Natural killer cell treated with Interleukin-12 subunit alpha and Interleukin-12 subunit beta and Interleukin-15 and Interleukin-18, amount 100 ng/mL, for 72 hours (primary cell): ENCODE measurements at regions not wholly inside any gene's neighbourhood (a gene's known extent, or its start where the extent isn't known, plus 50 kb on each side); places are given as distances from the start of the nearest gene placed in this dataset.

Source experiments
- ATAC-seq, 2 donors: fragments of 150-1000 bp; cut with Tn5 transposase in 1 of 2; sonication (Bioruptor Pico), chemical (Tn5 transposase) in 1 of 2; 2 replicates each; pipeline ENCODE4 v1.10.0; 2021
- DNase-seq: peaks from one replicate; pipeline ENCODE4 v3.0.0; 2022; ENCODE audit warnings: low spot score
- H3K27ac Mint-ChIP-seq, 2 donors: 1 replicate in 1 of 2; 2 replicates in 1 of 2; pipeline ENCODE4 v1.8.0; 2022; ENCODE audit warnings: mixed read lengths in 2 of 2, mild to moderate bottlenecking in 1 of 2, moderate library complexity in 1 of 2
- H3K27me3 Mint-ChIP-seq, 2 donors: 1 replicate in 1 of 2; 2 replicates in 1 of 2; pipeline ENCODE4 v1.8.0; 2022; ENCODE audit warnings: mixed read lengths in 2 of 2
- H3K36me3 Mint-ChIP-seq: one replicate; pipeline ENCODE4 v1.8.0; 2022; ENCODE audit warnings: mixed read lengths
- H3K4me1 Mint-ChIP-seq, 2 donors: 1 replicate in 1 of 2; 2 replicates in 1 of 2; pipeline ENCODE4 v1.8.0; 2022; ENCODE audit warnings: low read depth in 2 of 2, mixed read lengths in 2 of 2, mild to moderate bottlenecking in 1 of 2
- H3K4me3 Mint-ChIP-seq: one replicate; pipeline ENCODE4 v1.8.0; 2022; ENCODE audit warnings: mixed read lengths
- H3K9me3 Mint-ChIP-seq: 2 replicates; pipeline ENCODE4 v1.8.0; 2022; ENCODE audit warnings: mixed read lengths

DNA sequence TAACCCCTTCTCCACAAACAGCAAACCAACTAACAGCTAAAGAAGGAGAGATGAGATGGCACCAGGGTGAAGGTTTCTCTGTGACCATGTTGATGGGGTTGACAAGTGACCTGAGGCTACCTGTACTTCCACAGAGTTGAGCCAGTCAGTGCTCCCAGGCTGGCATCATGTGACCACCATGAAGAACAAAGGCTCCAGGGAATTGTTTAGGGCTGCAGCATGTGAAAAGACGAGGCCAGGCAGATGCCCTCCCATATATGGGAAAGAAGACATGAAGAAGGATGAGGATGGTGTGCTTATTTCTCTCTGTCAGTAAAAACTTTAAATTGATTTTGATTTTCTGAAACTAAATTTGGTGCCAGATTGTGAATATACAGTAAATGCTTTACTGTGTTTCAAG is 220.6 kb downstream of the OLFM4 start:
- Mint-ChIP-seq H3K27ac (no peak overlapping the region), H3K9me3 (no peaks in the 10 kb centered on the region)
- no peak for ATAC-seq

DNA sequence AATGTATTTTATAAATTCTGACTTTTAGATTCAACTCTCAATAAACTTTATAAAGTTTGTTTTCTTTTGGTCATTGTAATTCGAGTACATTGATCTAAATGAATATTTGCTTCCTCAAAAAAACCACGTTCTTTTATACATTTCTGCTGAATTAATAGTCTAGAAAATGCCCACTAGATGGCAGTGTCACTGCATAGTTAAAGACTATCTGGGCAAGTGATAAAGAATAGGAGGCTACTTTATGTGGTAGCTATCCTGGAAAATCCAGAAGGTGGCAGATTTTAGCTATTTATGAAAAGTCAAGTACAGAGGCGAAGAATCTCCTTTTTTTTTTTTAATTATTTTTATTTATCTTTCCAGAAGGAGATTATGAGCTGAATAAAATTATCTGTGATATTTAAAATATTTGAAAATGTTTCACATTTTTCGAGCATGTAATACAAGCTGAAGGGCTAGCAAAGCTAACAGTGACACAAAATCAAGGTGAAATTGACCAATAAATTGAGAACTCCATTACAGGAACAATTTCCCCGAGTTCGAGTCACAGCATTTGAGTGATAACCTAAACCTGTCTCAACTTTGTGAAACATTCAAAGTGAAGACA is 221.8 kb downstream of the OLFM4 start:
- DNase-seq (no peak), ATAC-seq (no peak)
- no peaks in the 10 kb centered on the region for H3K36me3 Mint-ChIP-seq
- H3K27ac Mint-ChIP-seq = no peak overlapping the region
- H3K4me1 Mint-ChIP-seq = no peaks in the 10 kb centered on the region
- no peak overlapping the region for H3K4me3 Mint-ChIP-seq
- peaks cover 0 to 6% of the 10 kb centered on the region in 2 donors for H3K27me3 Mint-ChIP-seq
- H3K9me3 Mint-ChIP-seq = no peaks in the 10 kb centered on the region

More for the DNA sequence above, 220.6 kb downstream of the OLFM4 start:
- no peak for DNase-seq
- Mint-ChIP-seq H3K4me1 (no peaks in the 10 kb centered on the region), H3K4me3 (no peak overlapping the region), H3K27me3 (peaks cover 0 to 6% of the 10 kb centered on the region in 2 donors), H3K36me3 (no peaks in the 10 kb centered on the region)

DNA sequence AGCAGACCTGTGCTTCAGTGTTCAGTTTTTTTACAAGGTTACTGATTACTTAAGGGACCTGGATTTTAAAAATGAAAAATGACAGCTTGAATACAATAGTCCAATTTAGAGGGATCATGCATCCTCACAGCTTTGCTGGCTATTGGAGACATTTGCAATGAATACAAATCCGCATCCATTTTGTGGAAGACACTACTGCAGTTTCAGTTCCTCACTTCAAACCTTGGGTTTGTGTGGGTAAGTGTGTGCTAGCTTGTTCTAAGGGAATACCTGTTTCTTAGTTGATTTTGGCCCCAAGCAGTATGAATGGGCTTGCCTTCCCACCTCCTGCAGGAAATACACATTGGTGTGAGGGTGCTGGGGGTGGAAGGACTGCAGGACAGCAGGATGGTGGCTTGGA is 222.4 kb downstream of the OLFM4 start:
- Mint-ChIP-seq H3K4me1 (no peaks in the 10 kb centered on the region), H3K36me3 (no peaks in the 10 kb centered on the region), H3K4me3 (no peak overlapping the region), H3K9me3 (no peaks in the 10 kb centered on the region), H3K27ac (no peak overlapping the region), H3K27me3 (peaks cover 0 to 6% of the 10 kb centered on the region in 2 donors)
- no peak for DNase-seq
- ATAC-seq = no peak

DNA sequence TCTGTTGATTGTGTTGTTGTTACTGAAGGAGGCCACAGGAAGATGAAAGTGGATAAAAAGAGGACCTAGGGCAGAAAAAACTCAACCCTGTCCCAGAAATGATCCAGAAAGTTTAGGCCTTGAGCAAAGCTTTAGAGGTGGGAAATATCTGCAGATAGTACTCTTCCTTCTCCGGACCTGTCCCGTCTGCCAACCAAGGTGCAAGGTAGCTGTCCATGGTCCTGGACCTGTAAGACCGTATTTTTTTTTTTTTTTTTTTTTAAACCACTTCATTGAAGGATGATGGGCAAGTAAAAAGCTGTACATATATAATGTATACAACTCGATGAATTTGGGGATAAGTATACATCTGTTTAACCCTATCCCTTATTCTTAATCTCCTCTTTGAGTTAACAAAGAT is 225.9 kb downstream of the OLFM4 start:
- Mint-ChIP-seq H3K4me3 (no peak overlapping the region), H3K36me3 (no peaks in the 10 kb centered on the region), H3K27me3 (no peaks in the 10 kb centered on the region), H3K27ac (no peak overlapping the region), H3K4me1 (no peaks in the 10 kb centered on the region), H3K9me3 (no peaks in the 10 kb centered on the region)
- ATAC-seq (no peak), DNase-seq (no peak)

- H3K27ac Mint-ChIP-seq = no peak overlapping the region
- H3K4me3 Mint-ChIP-seq = no peak overlapping the region
- DNase-seq (no peak), ATAC-seq (no peak)
- H3K36me3 Mint-ChIP-seq = no peaks in the 10 kb centered on the region
- no peaks in the 10 kb centered on the region for H3K27me3 Mint-ChIP-seq
- H3K9me3 Mint-ChIP-seq = no peaks in the 10 kb centered on the region
- H3K4me1 Mint-ChIP-seq = no peaks in the 10 kb centered on the region
These were observed 227.2 kb downstream of the OLFM4 start for GRCh38 chr13:53255795-53256194.

DNA sequence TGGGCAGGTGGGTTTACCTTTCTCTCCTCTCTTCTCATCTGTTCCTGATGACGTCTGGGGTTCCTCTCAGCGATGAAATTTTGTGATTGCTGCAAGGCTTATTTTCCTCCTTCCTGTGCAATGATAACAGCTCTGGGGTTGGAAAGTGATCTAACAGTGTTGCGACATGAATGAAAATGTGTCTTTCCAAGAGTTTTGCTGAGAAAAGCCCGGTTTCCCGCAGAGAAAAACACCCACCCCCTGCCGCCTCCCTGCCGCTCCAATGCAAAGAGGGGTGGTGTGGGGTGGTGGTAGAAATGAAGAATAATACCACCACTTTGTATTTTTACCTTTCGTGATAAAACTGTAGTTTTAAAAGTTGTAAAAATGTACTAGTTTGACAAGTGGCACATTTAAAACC is 232.0 kb downstream of the OLFM4 start:
- Mint-ChIP-seq H3K27me3 (no peaks in the 10 kb centered on the region), H3K36me3 (no peaks in the 10 kb centered on the region), H3K4me1 (no peaks in the 10 kb centered on the region), H3K9me3 (peaks cover 7% of the 10 kb centered on the region), H3K27ac (no peak overlapping the region), H3K4me3 (no peak overlapping the region)
- DNase-seq (no peak), ATAC-seq (no peak)

DNA sequence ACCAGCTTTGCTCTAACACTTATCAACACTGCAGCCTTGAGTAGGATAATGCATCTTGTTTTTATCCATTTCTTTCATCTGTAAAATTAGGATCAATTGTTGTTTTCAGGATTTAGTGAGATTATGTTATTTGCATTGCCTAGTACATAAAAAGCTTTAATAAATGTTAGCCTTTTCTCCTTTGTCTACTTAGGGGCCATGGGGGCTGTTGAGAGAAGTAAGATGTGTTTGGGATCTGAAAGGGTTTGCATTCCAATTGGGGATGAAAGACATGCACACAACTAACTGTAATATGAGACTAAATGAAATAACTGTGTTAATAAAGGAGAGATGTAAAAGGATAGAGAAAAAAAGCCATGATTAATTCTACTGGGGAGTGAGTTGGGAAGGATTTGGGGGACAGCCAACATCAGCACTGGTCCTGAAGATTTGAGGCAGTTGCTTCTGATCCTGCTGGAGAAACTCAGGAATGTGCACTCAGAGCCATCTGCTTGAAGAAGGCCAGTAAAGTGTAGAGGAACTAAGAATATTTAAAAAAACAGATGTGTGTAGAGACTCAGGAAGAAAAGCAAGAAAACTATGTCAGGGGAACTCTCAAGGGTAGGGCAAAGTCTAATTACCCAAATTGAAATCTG is 236.3 kb downstream of the OLFM4 start:
- Mint-ChIP-seq H3K9me3 (peaks cover 7% of the 10 kb centered on the region), H3K4me3 (no peak overlapping the region), H3K27ac (no peak overlapping the region), H3K27me3 (no peaks in the 10 kb centered on the region), H3K4me1 (no peaks in the 10 kb centered on the region), H3K36me3 (no peaks in the 10 kb centered on the region)
- ATAC-seq (no peak), DNase-seq (no peak)

GRCh38 chr13:53266757-53267156 is 238.1 kb downstream of the OLFM4 start:
- H3K4me1 Mint-ChIP-seq = no peaks in the 10 kb centered on the region
- no peaks in the 10 kb centered on the region for H3K27me3 Mint-ChIP-seq
- H3K27ac Mint-ChIP-seq = no peak overlapping the region
- DNase-seq (no peak), ATAC-seq (no peak)
- H3K4me3 Mint-ChIP-seq = no peak overlapping the region
- H3K9me3 Mint-ChIP-seq = peaks cover 9% of the 10 kb centered on the region
- H3K36me3 Mint-ChIP-seq = no peaks in the 10 kb centered on the region

DNA sequence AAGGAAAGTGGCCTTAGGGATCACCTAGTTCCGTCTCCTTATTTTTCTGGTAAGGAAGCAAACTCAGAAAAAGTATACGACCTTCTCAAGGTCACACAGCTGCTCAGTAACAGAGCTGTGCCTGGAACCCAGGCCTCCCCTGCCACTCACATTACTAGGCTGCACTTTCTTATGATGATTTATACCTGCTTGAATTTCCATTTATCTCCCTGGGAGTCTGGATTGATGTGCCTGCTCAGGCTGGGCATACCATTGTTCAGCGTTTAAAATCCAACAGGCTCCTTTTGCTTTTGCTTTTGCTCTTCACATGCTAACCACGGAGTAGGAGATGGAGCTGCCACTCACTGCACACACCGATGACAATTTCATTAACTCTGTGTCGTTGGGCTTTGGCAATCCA is 241.0 kb downstream of the OLFM4 start:
- no peak for DNase-seq
- Mint-ChIP-seq H3K4me1 (no peaks in the 10 kb centered on the region), H3K27ac (no peak overlapping the region), H3K4me3 (no peak overlapping the region), H3K36me3 (no peaks in the 10 kb centered on the region), H3K27me3 (no peaks in the 10 kb centered on the region), H3K9me3 (peaks cover 8% of the 10 kb centered on the region)
- no peak for ATAC-seq

GRCh38 chr13:53272873-53273272 is 244.3 kb downstream of the OLFM4 start:
- Mint-ChIP-seq H3K4me3 (no peak overlapping the region), H3K4me1 (no peaks in the 10 kb centered on the region), H3K36me3 (no peaks in the 10 kb centered on the region), H3K27ac (no peak overlapping the region), H3K27me3 (no peaks in the 10 kb centered on the region), H3K9me3 (peaks cover 5% of the 10 kb centered on the region)
- ATAC-seq = no peak
- DNase-seq = no peak

GRCh38 chr13:53276265-53276664 is 247.7 kb downstream of the OLFM4 start:
- Mint-ChIP-seq H3K27ac (no peak overlapping the region), H3K9me3 (peaks cover 18% of the 10 kb centered on the region)
- no peak for ATAC-seq

GRCh38 chr13:53281677-53282076 is 253.1 kb downstream of the OLFM4 start:
- H3K4me3 Mint-ChIP-seq = no peak overlapping the region
- H3K4me1 Mint-ChIP-seq = no peaks in the 10 kb centered on the region
- ATAC-seq (no peak), DNase-seq (no peak)
- no peak overlapping the region for H3K27ac Mint-ChIP-seq
- no peaks in the 10 kb centered on the region for H3K27me3 Mint-ChIP-seq
- H3K9me3 Mint-ChIP-seq = peaks cover 17% of the 10 kb centered on the region
- no peaks in the 10 kb centered on the region for H3K36me3 Mint-ChIP-seq

More at GRCh38 chr13:53276265-53276664, 247.7 kb downstream of the OLFM4 start:
- DNase-seq = no peak
- H3K36me3 Mint-ChIP-seq = no peaks in the 10 kb centered on the region
- no peak overlapping the region for H3K4me3 Mint-ChIP-seq
- no peaks in the 10 kb centered on the region for H3K27me3 Mint-ChIP-seq
- H3K4me1 Mint-ChIP-seq = no peaks in the 10 kb centered on the region

DNA sequence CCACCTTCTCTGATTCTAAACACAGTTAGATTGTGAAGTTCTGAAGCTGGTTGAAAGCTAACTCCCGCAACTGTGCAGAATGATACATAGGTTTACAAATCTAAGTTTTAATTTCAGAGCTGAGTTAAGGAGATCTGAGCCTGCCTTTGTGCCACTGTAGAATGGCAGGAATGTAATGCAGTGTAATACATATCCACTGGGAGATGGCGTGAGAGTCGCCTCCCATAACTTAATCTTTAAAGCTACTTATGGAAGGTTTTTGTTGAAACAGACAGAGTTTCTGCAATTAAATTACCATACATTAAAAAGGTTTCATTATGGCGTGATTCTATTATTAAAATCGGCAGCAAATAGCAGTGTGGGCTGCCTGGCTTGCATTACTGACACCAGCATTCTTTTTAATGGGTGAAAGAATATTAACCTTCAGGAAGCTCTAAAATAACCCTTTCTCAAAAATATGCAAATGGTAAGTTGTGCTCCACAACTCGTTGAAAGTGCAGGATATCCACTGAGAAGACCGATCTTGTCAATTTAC is 257.4 kb downstream of the OLFM4 start:
- ATAC-seq (no peak), DNase-seq (no peak)
- Mint-ChIP-seq H3K27me3 (no peaks in the 10 kb centered on the region), H3K9me3 (peaks cover 5% of the 10 kb centered on the region), H3K27ac (no peak overlapping the region), H3K36me3 (no peaks in the 10 kb centered on the region), H3K4me3 (no peak overlapping the region), H3K4me1 (no peaks in the 10 kb centered on the region)

- Mint-ChIP-seq H3K27me3 (no peaks in the 10 kb centered on the region), H3K9me3 (peaks cover 2% of the 10 kb centered on the region), H3K4me3 (no peak overlapping the region), H3K36me3 (no peaks in the 10 kb centered on the region), H3K27ac (no peak overlapping the region), H3K4me1 (no peaks in the 10 kb centered on the region)
- ATAC-seq (no peak), DNase-seq (no peak)
These were observed 269.8 kb downstream of the OLFM4 start for GRCh38 chr13:53298396-53298795.

- no peaks in the 10 kb centered on the region for H3K36me3 Mint-ChIP-seq
- no peaks in the 10 kb centered on the region for H3K27me3 Mint-ChIP-seq
- H3K9me3 Mint-ChIP-seq = peaks cover 3% of the 10 kb centered on the region
- H3K4me3 Mint-ChIP-seq = no peak overlapping the region
- H3K4me1 Mint-ChIP-seq = no peaks in the 10 kb centered on the region
- ATAC-seq = no peak
- no peak overlapping the region for H3K27ac Mint-ChIP-seq
- DNase-seq = no peak
These were observed 272.8 kb downstream of the OLFM4 start for GRCh38 chr13:53301449-53301848.
